ENCODE measurements at regions not wholly inside any gene's neighbourhood (a gene's known extent, or its start where the extent isn't known, plus 50 kb on each side); places are given as distances from the start of the nearest gene placed in this dataset.
"Not testable (repeated sequence)": the region's sequence is repeated elsewhere in the genome, so short reads cannot be mapped to it uniquely, and the experiment has no call there.

DNA sequence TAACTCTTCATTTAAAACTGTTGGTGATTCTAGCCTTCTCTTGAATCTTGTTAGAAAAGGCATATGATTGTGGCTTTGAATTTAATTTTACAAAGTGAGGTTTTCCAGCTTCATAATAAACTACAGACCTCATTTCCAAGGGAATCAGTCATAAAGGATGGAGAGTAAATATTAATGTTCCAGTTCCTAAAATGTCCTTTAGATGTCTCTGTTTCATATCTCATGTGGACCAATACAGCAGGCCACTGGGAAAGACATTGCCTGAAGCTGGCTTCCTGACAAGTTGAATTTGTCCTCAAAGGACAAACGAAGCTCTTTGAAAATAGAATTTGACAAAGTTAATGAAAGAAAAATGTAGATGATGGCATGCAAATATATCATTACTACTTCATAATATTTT is 125.4 kb downstream of the ZNF330 start:
- no peak for DNase-seq (ENCODE audit: low read depth)

DNA sequence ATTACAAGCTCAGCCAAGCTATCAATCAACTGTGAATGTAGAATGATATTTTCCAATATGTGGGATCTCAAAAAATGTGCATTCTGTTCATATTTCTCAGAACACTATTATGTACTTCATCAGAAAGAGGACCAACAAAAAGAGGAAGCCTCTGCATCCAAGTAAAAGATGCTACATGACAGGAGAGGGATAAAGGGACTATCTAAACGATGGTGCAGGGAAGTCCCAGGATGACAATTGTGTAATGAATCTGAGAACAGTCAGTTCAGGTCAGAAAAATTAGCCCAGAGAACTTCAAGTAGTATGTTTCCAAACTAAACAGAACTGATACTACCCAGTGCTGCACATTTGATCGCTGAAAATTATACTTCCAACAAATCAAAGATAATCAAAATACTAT is 127.0 kb downstream of the ZNF330 start:
- DNase-seq (ENCODE audit: low read depth), result no peak

DNA sequence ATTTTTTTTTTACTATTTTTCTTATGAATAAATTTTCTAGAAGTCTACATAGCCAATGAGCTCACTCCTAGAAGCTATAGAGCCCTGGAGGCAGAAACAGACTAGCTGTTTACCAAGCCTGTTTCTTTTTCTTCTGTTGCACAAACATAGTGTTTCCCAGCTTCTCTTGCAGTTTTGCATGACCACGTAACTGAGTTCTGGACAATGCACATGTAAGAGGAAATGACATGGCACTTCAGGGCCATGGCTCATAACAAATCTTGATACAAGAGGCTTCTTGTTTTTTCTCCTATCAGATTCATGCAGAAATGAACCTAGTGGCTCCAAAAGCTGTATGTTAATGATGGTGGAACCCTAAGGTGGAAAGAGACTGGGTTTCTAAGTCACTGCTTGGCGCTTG is 127.4 kb downstream of the ZNF330 start:
- no peak for DNase-seq (ENCODE audit: low read depth)

DNA sequence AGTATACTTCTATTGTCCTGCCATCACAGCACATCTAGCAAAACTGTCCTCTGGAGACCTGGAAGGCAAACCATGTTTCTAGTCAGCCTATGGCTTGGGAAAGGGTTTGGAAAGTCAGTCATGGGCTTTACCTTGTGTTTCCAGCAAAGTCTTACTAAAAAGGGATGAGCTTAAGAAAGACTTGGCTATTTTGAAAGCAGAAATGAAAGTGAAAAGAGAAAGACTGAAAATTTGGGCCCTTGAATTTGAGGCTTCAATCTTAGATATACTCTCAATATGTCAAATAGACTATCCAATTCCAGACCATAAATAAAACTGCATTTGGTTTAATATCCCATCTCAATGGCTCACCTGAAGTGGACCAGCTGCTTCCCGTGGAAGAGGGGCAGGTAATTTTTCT is 127.9 kb downstream of the ZNF330 start:
- no peak for DNase-seq (ENCODE audit: low read depth)

DNA sequence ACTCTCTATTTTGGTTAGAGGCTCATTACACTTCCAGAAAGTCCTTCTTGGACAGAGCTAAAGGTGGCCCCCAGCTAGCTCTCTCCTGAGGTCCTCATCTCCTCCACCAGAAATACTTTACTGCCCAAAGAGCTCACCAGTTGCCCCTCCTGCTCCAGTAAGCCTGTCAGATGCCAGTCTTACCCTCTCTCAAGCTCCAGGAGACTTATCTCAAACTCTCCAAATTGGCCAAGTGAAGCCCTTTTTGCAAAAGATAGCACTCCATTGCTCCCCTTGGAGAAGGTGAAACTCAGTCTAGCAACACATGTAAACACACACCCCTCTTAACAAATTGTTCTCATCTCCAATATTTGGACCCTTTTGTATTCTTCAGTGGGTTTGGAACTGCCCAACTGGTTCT is 128.5 kb downstream of the ZNF330 start:
- no peak for DNase-seq (ENCODE audit: low read depth)

DNA sequence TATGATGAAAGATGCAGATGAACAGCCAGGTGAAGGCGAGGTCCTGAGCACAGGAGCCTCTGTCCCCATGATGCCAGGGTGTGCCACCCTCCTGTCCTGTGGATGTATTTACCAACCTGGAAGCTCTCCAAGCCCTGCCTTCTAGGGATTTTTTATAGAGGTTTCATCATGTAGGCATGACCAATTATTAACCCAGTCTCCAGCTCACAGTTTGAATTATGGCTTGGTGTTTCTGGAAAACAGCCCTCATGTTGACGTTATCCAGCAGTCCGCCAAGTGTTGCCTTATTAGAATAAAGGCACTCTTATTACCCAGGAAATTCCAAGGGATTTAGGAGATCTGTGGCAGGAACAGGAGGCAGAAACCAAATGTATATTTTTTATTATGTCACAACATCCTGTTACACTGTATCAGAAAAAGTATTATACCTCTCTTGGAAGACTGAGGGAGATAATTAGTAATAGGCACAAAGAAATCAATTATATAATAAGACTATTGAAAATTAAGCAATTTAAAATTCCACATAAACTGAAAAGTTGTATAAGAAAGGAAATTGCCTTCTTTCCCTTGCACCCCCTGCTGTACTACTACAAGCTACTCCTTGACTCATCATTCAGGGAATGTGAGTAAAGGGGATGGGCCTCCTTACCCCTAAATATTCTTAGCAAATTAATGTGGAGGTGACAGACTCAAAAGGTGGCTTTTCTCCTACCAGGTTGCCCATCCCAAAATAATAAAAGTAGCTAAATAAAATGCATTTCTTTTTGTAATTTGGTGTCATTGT is 129.6 kb downstream of the ZNF330 start:
- DNase-seq (ENCODE audit: low read depth), result no peak

DNA sequence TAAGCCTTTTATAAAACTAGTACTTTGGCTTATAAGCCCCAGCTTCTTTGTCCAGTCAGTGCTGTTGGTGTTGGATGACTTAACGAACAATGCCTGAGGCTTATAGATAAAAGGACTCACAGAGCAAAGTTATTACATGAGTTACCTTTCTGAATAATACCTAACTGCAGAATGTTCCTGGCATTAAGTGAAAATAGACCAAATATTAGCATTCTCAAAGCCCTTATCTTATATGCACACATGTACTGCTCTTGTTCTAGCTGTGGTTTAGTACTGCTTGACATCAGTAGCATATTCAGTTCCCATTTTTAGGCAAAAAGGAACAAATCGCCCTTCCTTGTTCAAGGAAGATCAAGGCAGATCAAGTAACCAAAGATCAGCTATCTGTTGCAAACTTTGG is 131.6 kb downstream of the ZNF330 start:
- no peak for DNase-seq (ENCODE audit: low read depth)

DNA sequence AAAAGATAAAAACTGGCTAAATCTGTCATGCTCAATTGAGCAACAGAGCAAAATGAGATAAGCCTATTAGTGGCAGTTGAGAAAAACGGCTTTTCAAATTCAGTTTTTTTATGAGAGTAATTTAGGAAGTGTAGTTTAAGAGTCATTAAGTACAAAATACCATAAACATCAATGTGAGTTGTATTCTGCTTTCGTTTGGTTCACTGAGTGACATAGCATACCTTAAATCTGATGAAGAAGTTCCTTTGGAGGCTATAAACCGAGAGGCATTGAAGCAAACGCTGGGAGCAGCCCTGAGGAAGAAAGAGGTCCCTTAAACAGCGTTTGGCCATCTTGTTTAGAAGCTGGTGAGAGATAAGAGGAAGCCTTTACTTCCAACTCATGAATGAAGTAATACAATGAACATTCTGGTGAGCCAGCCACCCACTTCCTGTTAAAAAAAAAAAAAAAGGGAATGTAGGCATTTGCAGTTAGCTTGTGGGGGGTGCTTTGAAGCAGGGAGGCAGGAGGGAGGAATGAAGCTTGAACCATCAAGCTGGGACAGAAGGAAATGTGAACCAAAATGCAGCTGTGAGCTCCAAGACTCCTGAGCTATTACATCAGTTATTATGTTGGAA is 132.3 kb downstream of the ZNF330 start:
- DNase-seq (ENCODE audit: low read depth), result peak; percentile 72

DNA sequence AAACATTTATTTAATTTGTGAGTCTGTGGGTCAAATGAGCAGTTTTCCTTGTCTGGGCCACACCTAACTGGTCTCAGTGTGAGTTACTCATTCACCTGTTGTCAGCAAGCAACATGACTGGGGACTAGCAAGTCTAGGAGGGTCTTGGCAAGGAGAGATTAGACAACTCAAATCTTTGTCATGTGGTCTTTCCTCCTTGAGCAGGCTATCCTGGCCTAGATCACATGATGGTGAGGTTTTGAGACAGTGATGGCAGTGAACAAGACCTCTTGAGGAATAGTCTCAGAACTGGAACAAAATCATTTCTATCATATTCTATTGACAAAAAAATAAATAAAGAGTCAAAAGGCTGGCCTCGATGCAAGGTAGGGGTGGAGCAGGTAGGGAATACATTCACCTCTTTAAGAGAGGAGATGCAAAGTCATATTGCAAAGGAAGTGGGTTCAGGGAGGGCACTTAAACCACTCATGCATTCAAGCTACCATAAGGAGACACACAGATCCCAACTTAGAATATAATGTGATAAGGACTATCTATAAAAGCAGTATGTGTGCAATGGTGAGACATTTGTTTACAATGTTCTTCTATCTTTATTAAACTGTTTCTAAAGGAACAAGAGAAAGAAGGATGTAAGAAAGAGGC is 135.7 kb downstream of the ZNF330 start:
- no peak for DNase-seq (ENCODE audit: low read depth)

DNA sequence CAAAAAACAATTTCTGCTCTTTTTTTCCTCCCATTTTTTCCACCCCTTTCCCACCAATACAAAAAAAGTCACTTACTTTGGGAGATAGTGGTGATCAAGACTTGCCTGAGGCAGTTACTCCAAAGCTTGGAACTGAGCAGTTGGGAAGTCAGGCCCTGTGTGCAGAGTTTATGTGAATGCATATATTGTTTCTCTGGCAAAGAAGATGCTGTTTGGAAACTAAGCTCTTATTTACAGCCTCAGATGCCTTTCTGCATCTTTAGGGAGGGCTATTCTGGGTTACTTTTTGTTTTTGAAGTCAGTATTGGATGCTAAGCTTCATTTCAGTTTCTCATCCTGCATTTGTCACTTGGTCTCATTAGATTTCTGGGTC is 136.3 kb downstream of the ZNF330 start:
- DNase-seq (ENCODE audit: low read depth), result no peak

DNA sequence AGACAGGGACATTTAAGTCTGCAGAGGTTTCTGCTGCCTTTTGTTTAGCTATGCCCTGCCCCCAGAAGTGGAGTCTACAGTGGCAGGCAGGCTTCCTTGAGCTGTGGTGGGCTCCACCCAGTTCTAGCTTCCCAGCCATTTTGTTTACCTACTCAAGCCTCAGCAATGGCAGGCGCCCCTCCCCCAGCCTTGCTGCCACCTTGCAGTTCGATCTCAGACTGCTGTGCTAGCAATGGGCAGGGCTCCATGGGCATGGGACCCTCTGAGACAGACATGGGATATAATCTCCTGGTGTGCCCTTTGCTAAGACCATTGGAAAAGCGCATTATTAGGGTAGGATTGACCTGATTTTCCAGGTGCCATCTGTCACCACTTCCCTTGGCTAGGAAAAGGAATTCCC is 147.5 kb downstream of the ZNF330 start:
- DNase-seq (ENCODE audit: low read depth), result not testable (repeated sequence)

DNA sequence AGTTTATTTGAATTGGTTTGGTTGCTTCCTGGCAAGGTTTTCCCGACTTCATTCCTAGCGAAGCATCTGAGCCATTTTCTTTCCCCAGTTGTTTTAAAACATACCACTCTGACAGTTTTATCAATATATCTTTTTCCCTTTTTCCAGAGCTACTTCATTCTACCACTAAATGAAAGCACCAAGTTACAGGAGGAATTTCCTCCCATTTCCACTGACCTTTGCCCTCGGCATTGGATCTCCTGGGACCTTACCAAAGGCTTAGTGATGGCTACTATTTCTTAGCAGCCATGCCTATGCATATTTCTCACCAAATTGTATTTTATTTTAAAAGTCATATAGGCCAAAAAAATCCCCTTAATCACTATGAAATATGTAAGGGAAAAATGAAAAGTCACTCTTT is 150.5 kb downstream of the ZNF330 start:
- no peak for DNase-seq (ENCODE audit: low read depth)

DNA sequence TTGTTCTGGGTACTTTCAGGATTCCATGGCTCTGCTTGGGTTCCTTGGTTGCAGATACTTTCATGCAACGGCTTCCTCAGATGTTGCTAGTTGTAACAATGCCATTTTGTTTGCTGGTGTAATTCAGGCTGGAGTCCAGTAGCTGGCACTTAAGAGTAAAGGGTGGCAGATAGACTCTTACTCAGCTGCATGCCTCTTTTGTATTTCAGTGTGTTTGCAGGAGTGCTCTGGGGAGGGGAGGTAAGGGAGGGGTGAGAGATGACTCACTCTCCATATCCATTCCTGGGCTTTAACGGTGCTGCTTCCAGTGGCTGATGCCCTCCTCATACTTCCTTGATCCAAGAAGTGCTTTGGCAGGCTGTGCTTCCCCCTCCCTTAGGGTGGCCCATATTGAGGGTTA is 155.2 kb downstream of the ZNF330 start:
- DNase-seq (ENCODE audit: low read depth), result peak; percentile 85

DNA sequence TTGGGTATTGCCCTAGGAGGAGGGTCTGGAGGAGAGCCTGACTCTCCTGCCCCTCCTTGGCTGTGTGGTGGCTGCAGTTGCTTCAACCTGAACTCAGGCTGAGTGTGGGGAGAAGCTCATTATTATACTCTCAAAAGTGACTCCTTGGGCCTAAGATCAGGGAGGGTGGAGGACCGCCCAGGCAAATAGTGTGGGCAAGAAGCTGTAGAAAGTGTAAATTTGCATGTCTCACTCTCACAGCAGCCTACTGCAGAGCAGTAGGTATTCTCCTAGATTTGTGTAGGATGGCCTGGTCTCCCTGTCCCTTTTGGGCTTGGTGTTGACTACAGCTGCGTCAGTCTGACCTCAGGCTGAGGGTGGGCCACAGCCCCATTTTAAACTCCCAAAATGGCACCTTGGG is 156.1 kb downstream of the ZNF330 start:
- no peak for DNase-seq (ENCODE audit: low read depth)

DNA sequence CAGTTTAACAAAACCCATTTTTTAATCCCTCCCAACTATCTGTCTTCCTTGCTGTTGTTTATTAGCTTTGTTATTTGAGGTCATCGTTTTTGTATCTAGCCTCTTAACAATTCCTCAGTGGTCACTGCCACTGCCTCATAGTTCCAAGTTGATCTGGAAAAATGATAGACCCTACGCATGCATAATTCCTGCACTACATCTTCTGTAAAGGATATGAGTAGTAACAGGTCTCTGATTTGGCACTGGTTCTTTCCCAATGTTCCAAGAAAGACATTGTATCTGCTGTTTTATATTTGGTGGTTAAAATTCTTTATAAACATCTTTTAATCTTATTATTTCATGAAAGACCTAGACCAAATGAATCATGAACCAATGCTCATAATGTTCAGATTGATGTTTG is 166.6 kb downstream of the ZNF330 start:
- DNase-seq (ENCODE audit: low read depth), result no peak

DNA sequence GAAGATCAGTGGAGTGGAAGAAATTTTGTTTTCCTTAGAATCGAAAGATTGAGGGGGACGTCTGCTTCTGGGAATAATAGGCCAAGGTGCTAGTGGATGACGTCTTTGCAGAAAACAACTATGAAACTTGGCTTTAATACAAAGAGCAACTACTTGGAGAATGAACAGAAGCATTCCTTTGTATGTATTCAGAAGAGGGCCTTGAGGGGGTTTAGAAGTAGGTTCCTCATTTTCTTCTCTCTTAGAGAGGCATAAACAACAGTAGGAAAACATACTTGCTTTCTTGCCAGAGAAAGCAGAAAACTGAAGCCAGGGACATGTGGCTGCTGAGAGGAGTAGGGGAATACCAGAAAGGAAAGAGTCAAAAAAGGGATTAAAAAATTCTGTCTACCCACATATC is 167.8 kb downstream of the ZNF330 start:
- DNase-seq (ENCODE audit: low read depth), result peak; percentile 92

DNA sequence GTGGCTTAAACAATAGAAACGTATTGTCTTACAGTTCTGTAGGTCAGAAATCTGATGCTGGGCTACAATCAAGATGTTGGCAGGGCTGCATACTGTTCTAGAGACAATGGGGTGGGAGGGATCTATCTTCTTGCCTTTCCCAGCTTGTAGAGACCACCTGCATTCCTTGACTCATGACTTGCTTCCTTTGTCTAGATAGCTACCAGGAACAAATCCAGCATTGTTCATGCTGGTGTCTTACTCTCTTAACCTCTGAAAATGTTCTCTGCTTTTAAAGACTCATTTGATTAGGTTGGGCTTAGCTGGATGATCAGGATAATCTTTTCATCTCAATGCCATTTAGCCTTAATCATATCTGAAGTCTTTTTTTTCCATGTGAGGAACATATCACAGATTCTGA is 169.0 kb downstream of the ZNF330 start:
- DNase-seq (ENCODE audit: low read depth), result no peak

DNA sequence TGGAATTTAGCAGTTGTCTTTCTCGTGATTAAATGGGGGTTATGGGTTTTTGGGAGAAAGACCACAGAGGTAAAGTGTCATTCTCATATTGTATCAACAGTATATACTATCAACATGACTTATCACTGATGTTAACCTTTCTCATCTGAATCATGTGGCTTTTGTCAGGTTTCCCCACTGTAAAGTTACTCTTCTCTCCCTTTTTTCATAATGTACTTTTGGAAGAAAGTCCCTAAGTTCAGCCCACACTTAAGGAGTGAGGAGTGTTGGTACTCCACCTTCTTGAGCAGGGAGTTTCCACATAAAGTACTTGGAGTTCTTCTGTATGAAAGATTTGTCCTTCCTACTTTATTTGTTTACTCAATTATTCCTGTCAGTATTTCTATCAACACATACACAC is 169.9 kb downstream of the ZNF330 start:
- no peak for DNase-seq (ENCODE audit: low read depth)

DNA sequence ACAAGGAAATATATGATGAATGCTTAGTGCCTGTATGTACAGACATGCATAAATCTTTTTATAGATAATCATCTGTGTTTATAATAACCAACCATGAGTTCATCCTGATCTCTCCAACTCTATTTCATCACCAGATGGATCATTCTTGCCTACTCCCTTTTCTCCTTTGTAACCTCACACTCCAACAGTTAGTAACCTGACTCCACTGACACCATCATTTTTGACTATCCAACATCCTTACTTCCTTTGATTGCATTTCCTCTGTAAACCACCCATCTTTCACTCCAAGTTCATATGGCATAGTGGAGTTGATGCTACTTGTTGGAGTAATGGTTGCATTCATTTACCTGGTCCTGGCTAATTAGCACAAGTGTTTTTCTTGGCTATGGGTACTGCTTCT is 170.6 kb downstream of the ZNF330 start:
- DNase-seq (ENCODE audit: low read depth), result no peak

DNA sequence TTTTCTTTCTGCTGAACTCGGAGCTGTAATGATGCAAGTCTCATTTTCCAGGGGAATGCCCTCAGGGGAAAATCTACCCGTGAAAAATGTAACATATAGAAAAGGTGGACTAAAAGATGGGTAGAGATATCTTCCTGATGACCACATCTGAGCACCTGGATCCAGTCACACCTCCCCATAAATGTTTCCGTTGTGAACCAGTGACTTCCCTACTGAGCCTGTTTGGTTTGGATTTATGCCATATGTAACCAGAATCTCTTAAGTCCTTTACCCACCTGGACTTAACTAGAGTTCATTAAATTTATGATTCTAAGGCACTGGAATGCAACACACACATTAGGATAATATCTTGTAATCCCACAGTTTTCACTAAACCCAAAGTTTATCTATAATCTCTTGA is 171.1 kb downstream of the ZNF330 start:
- no peak for DNase-seq (ENCODE audit: low read depth)

DNA sequence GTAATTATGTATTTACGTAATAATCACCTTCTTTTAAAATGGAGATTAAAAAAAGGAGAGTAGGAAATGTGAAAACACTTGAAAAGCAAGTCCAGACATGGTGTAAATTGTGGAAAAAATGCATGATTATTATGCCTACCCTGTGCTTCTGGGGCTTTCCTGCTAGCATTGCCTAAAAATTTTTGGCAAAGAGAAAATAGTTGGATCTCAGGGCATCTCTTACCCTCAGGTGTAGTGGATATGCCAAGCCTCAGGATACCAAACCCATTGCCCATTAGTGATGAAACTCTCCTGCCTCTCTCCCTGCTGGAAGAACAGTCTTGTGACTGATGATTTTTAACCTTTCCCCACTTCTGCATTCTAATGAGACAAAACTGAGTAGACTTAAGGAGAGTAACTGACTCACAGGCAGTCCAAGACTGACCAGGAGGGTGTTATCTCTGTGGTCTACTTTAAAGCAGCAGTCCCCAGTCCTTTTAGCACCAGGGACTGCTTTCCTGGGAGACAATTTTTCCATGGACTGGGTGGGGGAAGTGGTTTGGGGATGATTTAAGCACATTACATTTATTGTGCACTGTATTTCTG is 174.6 kb downstream of the ZNF330 start:
- DNase-seq (ENCODE audit: low read depth), result no peak

DNA sequence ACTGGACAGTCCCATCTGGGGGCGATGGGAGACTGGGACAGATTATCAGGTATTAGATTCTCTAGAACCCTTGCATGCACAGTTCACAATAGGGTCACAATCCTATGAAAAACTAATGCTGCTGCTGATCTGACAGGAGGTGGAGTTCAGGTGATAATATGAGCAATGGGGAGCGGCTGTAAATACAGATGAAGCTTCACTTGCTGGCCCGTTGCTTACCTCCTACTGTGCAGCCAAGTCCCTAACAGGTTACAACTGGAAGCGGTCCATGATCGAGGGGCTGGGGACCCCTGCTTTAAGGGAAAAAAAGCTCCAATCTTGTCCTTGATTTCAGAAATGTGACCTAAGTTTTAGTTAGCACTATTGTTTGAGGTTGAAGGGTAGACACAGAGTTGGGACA is 175.2 kb downstream of the ZNF330 start:
- no peak for DNase-seq (ENCODE audit: low read depth)

DNA sequence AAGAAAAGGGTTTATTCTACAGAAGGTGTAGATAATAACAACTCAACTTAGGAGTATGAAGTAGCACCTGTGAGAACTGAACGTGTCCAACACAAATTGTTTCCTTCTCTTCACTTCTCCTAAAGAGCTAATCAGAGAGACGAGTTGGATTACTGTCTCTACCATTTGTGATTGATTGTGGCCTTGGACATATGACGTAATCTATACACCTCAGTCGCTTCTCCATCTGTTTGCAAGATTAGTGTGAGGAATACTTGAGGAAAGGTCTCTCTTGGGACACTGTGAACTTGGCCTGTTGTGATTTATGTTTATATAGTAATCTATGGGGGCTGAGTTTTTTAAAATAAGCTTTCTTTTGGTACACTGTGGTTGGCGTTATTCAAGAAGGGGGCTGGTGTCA is 182.0 kb downstream of the ZNF330 start:
- no peak for DNase-seq (ENCODE audit: low read depth)
